Mammary epithelial cell (primary cell): ENCODE measurements at regions not wholly inside any gene's neighbourhood (a gene's known extent, or its start where the extent isn't known, plus 50 kb on each side); places are given as distances from the start of the nearest gene placed in this dataset.

Experiments used
- CTCF ChIP-seq, 2 donors: IDR thresholded peaks in 1 of 2; conservative IDR thresholded peaks in 1 of 2; 2 replicates each; pipeline ENCODE4 v1.5.1; 2011 to 2012; ENCODE audit warnings: inconsistent platforms in 2 of 2, low read length in 2 of 2, mild to moderate bottlenecking in 2 of 2, control low read depth in 1 of 2, low read depth in 1 of 2; ENCODE audit not compliant: insufficient read depth in 1 of 2; ENCODE audit errors: extremely low read depth in 1 of 2
- EZH2 ChIP-seq: IDR thresholded peaks from 2 replicates; pipeline ENCODE4 v1.6.1; 2012; ENCODE audit warnings: low read length, inconsistent platforms, borderline replicate concordance

GRCh38 chr12:131209082-131210070 lies 255.7 kb downstream of the ADGRD1 start:
- TF ChIP-seq CTCF (conservative IDR thresholded peaks at IDR 0.05 in 1 of 2, IDR thresholded peaks at IDR 0.05 in 1 of 2; ENCODE audit: extremely low read depth in 1 of 2, insufficient read depth in 1 of 2, low read depth in 1 of 2, low read length in 2 of 2) (no peak), EZH2 (no peak)
